GM19455 (cell line): ENCODE measurements at regions not wholly inside any gene's neighbourhood (a gene's known extent, or its start where the extent isn't known, plus 50 kb on each side); places are given as distances from the start of the nearest gene placed in this dataset.

Source experiments
- ATAC-seq: cut with Tn5 transposase; IDR thresholded peaks from one replicate; pipeline ENCODE4 v1.9.1; 2021; ENCODE audit not compliant: unreplicated experiment

GRCh38 chr5:58259685-58260152 lies 200.2 kb downstream of the PLK2 start:
- no peak for ATAC-seq

DNA sequence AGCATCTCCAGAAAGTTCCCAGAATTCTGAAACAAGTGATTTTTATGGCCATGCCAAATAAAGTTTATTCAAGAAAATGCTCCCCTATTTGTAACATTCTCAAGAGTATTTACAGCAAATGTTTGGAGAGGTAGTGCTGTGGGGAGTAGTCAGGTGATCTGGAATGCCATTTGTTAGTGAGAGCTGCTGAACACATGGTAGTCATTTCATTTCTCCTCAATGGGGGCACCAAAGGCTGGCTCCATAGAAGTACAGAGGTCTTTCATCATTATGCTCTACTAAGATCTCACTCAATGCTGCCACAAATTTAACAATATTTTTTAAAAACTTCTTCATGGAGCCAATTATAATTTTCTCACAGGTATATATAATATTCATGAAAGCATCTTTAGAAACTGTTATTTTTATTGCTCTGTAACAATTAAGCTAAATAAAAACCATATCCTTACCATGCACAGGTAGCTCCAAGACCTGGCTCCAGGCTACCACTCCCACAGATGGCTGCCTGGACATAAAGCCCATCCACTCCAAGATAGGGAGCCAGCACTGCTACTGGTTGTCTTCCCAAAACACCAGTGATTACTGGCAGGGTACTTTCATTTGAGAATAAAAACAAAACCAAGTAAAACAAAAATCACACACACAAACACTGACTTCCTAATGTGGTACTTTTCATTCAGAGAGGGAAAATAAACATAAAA lies 200.8 kb downstream of the PLK2 start:
- no peak for ATAC-seq

DNA sequence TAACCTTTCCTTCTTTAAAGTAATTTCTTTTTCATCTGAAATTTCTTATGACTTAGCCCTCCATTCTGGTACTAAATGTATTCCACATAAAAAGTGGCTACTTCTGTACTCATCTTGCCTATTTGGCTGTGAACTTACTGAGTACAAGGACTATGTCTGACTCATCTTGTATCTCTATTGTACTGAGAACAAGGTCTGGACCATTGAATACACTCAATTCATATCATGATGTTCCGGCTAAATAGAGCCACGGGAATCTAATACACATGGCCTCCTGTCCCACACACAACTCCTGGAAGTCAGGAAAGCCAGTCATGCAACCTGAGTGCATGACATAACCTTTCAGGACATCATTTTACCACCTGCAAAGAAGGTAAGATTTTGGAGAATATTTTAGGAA lies 203.9 kb downstream of the PLK2 start:
- no peak for ATAC-seq

DNA sequence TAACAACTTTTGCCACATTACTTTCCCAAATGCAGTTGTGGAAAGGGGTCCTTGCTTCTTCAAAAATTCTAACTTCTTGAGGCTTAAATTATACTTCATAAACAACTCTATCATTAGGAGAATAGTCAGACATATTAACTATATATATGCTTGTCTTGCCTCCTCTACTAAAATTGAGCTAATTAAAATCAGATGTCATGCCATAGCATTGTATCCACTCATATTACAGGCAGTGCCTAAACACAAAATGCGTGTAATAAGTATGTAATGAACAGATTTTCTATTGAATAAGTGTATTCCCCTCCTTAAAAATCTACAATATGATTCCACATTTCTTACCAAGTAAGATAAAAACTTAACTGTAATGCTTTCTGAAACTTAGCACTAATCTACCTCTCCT lies 204.5 kb downstream of the PLK2 start:
- ATAC-seq: no peak

- ATAC-seq: no peak
These were observed 211.7 kb downstream of the PLK2 start for GRCh38 chr5:58248221-58248620.

- ATAC-seq: no peak
These were observed 213.4 kb downstream of the PLK2 start for GRCh38 chr5:58246461-58246944.

DNA sequence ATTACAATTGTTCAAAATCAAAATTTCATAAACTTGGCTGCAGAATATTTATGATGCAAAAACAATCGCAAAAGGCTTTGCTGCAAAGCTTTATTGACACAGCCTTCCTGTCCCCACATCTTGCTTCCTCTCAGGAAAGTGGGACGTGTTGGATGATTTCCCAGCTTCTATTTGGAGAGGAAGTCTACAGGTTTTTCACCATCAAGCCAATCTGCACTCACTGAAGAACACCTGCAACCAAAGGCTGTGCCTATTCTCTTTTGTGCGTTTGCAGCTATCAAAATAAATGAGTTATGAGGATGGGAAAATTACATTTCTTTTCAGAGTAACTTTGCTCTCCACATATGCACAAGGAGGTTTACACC lies 214.4 kb downstream of the PLK2 start:
- ATAC-seq: no peak

GRCh38 chr5:58244819-58245475 lies 214.9 kb downstream of the PLK2 start:
- ATAC-seq: no peak

DNA sequence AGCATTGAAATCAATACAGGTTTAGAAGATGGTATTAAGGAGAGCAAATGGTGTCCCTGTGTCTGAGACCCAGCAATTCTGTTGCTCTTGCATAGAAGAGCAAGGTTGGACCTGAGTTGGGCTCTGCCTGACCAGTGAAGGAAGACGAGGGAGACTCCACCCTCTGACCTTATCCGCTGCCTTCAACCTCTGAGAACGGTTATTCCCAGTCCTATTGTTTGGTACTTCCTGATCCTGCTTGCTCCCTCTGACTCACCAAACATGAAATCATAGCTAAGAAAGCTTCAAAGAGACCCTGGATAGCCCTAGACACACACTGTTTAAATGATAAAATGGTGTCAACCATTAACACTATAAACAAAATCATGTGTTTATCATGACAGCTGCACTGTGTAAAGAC lies 218.5 kb downstream of the PLK2 start:
- ATAC-seq: no peak

DNA sequence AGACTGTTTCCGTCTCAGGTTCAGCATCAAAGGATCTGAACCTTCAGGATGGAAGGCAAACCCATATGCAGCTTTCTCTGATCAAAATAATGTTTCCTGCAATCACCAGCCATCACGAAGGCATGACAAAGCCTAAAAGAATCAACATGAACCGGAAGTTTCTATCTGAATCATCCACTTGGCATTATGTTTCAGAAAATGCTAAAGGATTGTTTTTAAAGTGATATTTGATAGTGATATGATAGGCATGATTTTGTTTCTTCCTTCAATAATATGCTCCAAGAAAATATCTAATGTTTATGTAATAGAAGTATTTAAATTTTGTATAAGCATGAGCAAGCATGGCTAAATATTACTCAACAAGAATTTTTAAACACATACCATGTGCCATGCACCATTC lies 219.6 kb downstream of the PLK2 start:
- ATAC-seq: no peak

- no peak for ATAC-seq
These were observed 220.2 kb downstream of the PLK2 start for GRCh38 chr5:58239731-58240130.

DNA sequence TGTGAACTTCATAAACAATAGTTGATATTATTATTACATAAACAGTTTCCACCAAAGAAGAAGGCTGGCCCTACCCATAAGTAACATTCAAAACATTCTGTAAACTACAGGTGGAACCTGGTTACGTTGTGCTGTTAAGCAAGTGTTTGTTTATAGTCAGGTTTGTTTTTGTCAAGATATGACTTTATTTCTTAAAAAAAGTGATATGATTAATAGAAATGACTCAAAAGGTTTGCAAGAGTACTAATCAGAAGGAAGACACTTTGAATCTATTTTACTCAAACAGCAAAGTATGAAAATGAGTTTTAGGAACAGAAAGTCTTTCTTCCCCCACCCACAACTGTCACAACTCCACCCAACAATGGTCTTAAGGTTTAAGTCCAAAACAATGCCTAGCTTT lies 220.8 kb downstream of the PLK2 start:
- ATAC-seq: peak; percentile 63

DNA sequence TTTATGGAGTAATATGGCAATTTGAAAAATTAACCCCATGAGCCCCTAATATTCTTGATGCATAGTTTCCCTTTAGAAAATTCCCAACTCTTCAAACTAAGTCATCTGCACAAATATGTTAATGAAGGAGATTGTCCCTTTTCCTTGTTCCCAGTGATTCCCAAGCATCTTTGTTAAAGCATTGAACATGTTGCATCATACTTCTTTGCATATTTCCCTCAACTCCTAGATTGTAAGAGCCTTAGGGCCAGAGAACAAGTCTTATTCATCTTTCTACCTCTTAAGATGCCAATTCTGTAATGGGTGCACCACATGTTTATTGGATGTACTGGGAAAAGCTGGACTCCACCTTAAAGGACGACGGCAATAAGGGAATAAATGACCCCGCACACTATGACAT lies 223.4 kb downstream of the PLK2 start:
- ATAC-seq: no peak

DNA sequence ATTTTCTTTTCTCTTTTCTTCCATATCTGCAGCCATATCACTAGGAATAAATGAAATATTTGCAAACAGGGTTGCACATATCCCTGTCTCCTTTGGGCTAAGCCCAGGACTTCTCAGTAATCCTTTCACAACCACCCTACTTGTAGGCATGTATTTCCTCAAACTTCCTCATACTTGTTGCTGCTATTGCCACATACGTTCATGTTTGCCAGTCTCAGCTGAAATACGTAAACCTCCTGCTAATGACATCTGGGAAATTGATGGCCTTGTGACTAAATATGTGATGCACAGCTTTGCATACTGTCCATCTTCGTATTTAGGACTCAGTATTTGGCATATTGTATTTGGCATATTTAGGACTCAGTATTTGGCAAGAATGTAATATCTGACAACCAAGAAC lies 224.6 kb downstream of the PLK2 start:
- no peak for ATAC-seq

GRCh38 chr5:58232130-58232529 lies 227.8 kb downstream of the PLK2 start:
- ATAC-seq: no peak

DNA sequence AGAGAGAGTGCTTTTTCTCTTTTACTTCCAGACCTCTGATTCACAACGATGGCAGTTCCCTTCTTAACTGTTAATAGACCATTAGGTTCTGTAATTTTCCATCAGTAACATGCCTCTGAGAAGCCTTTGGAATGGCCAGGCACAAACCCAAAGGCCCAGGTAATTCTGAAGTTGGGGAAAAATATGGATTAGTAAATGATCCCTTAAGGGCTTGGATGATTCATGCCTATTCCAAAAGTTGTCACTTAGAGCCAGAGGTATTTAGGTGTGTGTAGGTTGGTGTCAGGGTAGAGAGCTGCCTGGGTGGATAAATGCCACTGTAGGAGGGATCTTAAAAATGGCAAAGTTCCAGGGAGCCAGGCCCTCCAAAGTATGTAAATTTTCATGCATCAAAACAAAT lies 228.8 kb downstream of the PLK2 start:
- ATAC-seq: no peak

DNA sequence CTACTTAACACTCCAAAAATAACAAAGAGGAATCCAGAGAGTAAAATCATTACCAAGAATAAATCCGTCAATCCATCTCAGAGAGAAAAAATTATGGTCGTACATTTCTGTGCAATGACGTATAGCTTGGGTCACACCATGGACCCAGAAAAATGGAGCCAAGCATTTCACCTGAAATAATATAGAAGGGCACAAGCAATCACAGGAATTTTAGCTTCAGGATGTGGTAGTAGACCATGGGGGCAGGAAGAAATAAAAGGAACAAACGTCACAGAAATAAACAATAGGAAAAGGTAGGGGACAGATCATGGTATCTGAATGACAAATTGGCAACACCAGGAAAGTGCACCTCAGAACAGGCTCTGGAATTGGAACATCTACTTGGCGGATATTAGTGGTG lies 231.0 kb downstream of the PLK2 start:
- ATAC-seq: no peak

- ATAC-seq: no peak
These were observed 232.0 kb downstream of the PLK2 start for GRCh38 chr5:58227858-58228257.

- ATAC-seq: no peak
These were observed 235.2 kb downstream of the PLK2 start for GRCh38 chr5:58224661-58225060.

DNA sequence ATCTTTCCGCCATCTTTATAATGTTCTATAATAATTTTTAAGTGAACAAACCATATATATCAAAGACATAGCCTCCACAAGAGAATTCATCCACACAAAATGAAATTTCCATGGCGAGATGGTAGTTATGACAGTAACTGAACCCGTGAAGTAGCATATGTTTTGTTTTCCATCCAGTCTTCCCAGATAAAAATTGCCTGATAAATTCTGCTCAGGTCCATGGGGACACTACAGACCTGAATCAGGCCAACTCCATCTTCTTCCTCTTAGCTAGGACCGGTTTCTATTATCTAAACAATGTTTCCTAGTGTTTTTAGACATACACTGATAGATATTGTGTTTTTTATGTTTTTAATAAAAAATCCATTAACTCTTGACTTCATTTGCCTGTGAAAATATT lies 235.7 kb downstream of the PLK2 start:
- ATAC-seq: no peak

DNA sequence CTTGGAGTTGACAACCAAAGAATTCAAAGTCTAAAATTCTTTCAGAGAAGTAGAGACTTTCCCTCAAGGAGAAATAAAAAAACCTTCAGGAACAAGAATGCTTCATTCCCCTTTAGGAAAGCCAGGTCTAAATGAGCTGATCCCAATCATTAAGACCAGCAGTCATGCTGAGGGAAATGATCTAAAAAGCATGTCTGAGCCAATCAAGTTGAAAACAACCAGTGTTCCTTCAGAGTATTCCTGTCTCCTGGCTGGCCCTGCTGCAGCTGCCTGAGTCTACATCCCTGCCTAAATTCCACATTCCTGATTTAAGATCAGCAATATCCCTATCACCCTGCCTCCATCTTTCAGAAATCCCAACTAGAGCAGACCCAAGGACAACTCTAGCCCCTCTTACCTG lies 244.5 kb downstream of the PLK2 start:
- no peak for ATAC-seq

- no peak for ATAC-seq
These were observed 248.4 kb downstream of the PLK2 start for GRCh38 chr5:58211441-58211840.

DNA sequence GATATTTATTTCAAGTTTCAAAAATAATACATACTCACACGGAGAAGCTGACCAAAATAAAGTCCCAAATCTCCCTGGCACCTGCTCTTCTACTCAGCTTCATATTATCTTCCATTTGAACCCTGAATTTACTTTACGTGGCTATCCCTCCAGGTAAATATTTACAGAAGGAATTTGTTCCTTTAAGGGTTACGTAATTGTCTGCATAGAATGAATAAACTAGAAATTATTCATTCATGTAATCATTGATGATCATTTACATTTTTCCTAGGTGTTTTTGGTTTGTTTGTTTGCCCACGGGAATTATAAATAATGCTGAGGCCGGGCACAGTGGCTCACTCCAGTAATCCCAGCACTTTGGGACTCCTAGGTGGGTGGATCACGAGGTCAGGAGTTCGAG lies 251.2 kb downstream of the PLK2 start:
- no peak for ATAC-seq
